ENCODE measurements at regions not wholly inside any gene's neighbourhood (a gene's known extent, or its start where the extent isn't known, plus 50 kb on each side); places are given as distances from the start of the nearest gene placed in this dataset.

DNA sequence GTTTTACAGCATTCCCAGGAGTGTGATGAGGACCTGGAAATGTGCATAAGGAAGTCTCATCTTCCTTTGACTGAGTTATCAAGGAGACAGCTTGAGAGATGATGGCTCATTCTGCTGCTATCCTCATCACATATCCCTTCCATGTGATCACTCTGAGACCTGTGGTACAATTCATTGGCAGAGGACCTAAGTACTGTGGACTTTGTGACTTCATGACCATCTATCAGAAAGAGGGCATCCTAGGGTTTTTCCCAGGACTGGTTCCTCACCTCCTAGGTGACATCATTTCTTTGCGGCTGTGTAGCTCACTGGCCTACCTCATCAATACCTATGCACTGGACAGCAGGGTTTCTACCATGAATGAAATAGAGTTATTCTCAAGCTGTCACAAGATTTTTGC lies 172.1 kb upstream of the PLEKHG7 start:
- intact Hi-C loops (cut with DNase I) = no loop called here
- Histone ChIP-seq H3K27ac (no peak overlapping the region), H3K27me3 (no peaks in the 10 kb centered on the region), H3K4me3 (no peak overlapping the region), H3K36me3 (no peaks in the 10 kb centered on the region), H3K9me3 (no peaks in the 10 kb centered on the region), H3K4me1 (no peaks in the 10 kb centered on the region)
- no peak for TF ChIP-seq POLR2AphosphoS5 (IDR thresholded peaks at IDR 0.05; ENCODE audit: insufficient read depth in 1 of 2, low read depth in 1 of 2)
- no peak for TF ChIP-seq POLR2A (IDR thresholded peaks at IDR 0.05)
- TF ChIP-seq, protein P1, sequence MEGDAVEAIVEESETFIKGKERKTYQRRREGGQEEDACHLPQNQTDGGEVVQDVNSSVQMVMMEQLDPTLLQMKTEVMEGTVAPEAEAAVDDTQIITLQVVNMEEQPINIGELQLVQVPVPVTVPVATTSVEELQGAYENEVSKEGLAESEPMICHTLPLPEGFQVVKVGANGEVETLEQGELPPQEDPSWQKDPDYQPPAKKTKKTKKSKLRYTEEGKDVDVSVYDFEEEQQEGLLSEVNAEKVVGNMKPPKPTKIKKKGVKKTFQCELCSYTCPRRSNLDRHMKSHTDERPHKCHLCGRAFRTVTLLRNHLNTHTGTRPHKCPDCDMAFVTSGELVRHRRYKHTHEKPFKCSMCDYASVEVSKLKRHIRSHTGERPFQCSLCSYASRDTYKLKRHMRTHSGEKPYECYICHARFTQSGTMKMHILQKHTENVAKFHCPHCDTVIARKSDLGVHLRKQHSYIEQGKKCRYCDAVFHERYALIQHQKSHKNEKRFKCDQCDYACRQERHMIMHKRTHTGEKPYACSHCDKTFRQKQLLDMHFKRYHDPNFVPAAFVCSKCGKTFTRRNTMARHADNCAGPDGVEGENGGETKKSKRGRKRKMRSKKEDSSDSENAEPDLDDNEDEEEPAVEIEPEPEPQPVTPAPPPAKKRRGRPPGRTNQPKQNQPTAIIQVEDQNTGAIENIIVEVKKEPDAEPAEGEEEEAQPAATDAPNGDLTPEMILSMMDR (IDR thresholded peaks at IDR 0.05) = no peak
- DNase-seq (ENCODE audit: extremely low spot score in 2 of 2) = no peak

DNA sequence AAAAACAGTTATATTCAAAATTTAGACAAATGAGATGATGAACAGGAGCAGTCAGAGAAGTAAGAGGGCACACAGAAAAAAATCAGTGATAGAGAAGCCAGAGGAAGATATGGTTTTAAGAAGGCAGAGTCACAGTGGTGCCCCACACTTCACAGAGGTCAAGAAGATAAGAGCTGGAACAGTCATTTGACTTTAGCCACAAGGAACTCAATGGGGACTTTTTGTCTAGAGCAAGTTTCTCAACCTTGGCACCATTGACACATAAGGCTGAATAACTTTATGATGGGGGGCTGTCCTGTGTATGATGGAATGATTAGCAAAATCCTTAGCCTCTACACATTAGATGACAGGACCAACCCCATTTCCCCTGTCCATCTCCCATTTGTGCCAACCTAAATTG lies 172.8 kb upstream of the PLEKHG7 start:
- H3K4me3 ChIP-seq = no peak overlapping the region
- H3K36me3 ChIP-seq = no peaks in the 10 kb centered on the region
- DNase-seq (ENCODE audit: extremely low spot score in 2 of 2) = no peak
- no peaks in the 10 kb centered on the region for H3K27me3 ChIP-seq
- no peaks in the 10 kb centered on the region for H3K9me3 ChIP-seq
- H3K4me1 ChIP-seq = no peaks in the 10 kb centered on the region
- TF ChIP-seq POLR2A (IDR thresholded peaks at IDR 0.05) = no peak
- TF ChIP-seq POLR2AphosphoS5 (IDR thresholded peaks at IDR 0.05; ENCODE audit: insufficient read depth in 1 of 2, low read depth in 1 of 2) = no peak
- TF ChIP-seq, protein P1 (IDR thresholded peaks at IDR 0.05) = no peak
- H3K27ac ChIP-seq = no peak overlapping the region
- intact Hi-C loops (cut with DNase I) = no loop called here

DNA sequence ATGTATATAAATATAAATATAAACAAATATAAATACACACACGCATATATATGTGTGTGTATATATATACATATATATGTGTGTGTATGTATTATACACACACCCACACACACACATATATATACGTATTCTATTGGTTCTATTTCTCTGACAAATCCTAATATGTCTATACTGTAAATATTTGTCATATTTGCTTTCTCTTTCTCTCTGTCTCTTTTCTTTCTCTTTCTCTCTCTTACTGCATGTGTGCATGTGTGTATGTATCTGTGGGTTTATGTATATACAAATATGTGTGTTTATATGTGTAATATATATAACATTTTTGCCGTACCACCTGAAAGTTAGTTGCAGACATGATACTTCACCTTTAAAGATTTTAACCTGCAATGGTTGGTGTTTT lies 174.2 kb upstream of the PLEKHG7 start:
- Histone ChIP-seq H3K4me1 (no peaks in the 10 kb centered on the region), H3K9me3 (no peaks in the 10 kb centered on the region), H3K4me3 (no peak overlapping the region), H3K27me3 (no peaks in the 10 kb centered on the region), H3K27ac (no peak overlapping the region), H3K36me3 (no peaks in the 10 kb centered on the region)
- DNase-seq (ENCODE audit: extremely low spot score in 2 of 2) = no peak
- intact Hi-C loops (cut with DNase I) = no loop called here
- TF ChIP-seq POLR2AphosphoS5 (IDR thresholded peaks at IDR 0.05; ENCODE audit: insufficient read depth in 1 of 2, low read depth in 1 of 2) (no peak), POLR2A (IDR thresholded peaks at IDR 0.05) (no peak)
- TF ChIP-seq, protein P1 (IDR thresholded peaks at IDR 0.05) = no peak

DNA sequence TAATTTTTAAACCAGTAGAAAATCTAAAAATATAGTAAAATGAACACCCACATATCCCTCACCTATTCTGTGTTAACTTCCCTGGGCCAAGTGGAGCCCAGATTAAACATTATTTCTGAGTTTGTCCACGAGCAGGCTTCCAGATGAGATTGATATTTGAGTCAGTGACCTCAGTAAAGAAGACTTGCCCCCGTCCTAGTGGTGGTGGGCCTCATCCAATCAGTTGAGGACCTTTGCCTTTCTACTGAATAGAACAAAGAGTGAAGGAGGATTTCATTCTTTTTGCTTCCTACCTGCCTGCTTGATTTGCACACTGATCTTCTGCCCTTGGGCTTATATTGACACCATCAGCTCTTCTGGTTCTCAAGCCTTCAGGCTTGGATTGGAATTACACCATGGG lies 174.7 kb upstream of the PLEKHG7 start:
- DNase-seq (ENCODE audit: extremely low spot score in 2 of 2) = no peak
- intact Hi-C loops (cut with DNase I) = no loop called here
- H3K27ac ChIP-seq = no peak overlapping the region
- no peaks in the 10 kb centered on the region for H3K9me3 ChIP-seq
- H3K4me1 ChIP-seq = no peaks in the 10 kb centered on the region
- H3K36me3 ChIP-seq = no peaks in the 10 kb centered on the region
- no peak overlapping the region for H3K4me3 ChIP-seq
- no peaks in the 10 kb centered on the region for H3K27me3 ChIP-seq
- TF ChIP-seq POLR2A (IDR thresholded peaks at IDR 0.05) (no peak), POLR2AphosphoS5 (IDR thresholded peaks at IDR 0.05; ENCODE audit: insufficient read depth in 1 of 2, low read depth in 1 of 2) (no peak)
- TF ChIP-seq, protein P1 (IDR thresholded peaks at IDR 0.05) = no peak

DNA sequence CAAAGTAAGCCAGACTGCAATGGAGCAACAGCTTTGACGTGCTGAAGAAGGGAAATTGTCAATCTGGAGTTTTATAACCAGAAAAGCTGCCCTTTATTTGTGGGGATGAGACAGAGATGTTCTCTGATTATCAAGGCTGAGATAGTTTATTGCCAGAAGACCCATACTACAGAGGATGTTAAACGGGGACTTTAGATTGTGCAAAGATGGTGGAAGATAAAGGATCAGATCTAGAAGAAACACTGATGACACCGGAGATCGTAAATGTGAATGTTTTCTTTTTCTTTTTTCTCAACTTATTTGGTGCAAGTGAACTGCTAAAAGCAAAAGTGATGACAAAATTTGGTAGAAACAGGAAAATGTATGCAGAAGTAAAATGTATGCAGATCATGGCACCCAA lies 178.3 kb upstream of the PLEKHG7 start:
- intact Hi-C loops (cut with DNase I) = no loop called here

More for the DNA sequence above, 178.3 kb upstream of the PLEKHG7 start:
- no peak for DNase-seq (ENCODE audit: extremely low spot score in 2 of 2)
- no peak overlapping the region for H3K27ac ChIP-seq
- no peaks in the 10 kb centered on the region for H3K4me1 ChIP-seq
- no peak overlapping the region for H3K4me3 ChIP-seq
- no peaks in the 10 kb centered on the region for H3K36me3 ChIP-seq
- TF ChIP-seq, protein P1 (IDR thresholded peaks at IDR 0.05) = no peak
- TF ChIP-seq POLR2A (IDR thresholded peaks at IDR 0.05) = no peak
- TF ChIP-seq POLR2AphosphoS5 (IDR thresholded peaks at IDR 0.05; ENCODE audit: insufficient read depth in 1 of 2, low read depth in 1 of 2) = no peak
- H3K9me3 ChIP-seq = no peaks in the 10 kb centered on the region
- no peaks in the 10 kb centered on the region for H3K27me3 ChIP-seq
